ENCODE measurements at regions not wholly inside any gene's neighbourhood (a gene's known extent, or its start where the extent isn't known, plus 50 kb on each side); places are given as distances from the start of the nearest gene placed in this dataset.

GRCh38 chr10:10213237-10213636 is 804.4 kb upstream of the CELF2 start:
- Histone ChIP-seq H3K9ac (ENCODE audit: low read length) (no peak overlapping the region), H3K9me3 (ENCODE audit: insufficient read depth, low read depth, low read length) (no peaks in the 10 kb centered on the region), H2BK12ac (ENCODE audit: low read length) (no peak overlapping the region), H3K14ac (ENCODE audit: low read length) (no peak overlapping the region), H3K36me3 (ENCODE audit: control insufficient read depth in 1 of 2, insufficient read depth in 2 of 2, low read length in 2 of 2) (no peaks in the 10 kb centered on the region), H2AK5ac (ENCODE audit: low read length) (no peak overlapping the region), H4K12ac (ENCODE audit: low read depth, low read length) (no peak overlapping the region), H2BK120ac (ENCODE audit: insufficient read depth, low read length, poor library complexity) (no peak overlapping the region), H3K4me3 (ENCODE audit: low read depth, low read length) (no peak overlapping the region), H3K18ac (ENCODE audit: low read length) (no peak overlapping the region), H3K79me2 (ENCODE audit: control insufficient read depth, insufficient read depth, low read length, poor library complexity) (no peaks in the 10 kb centered on the region), H3K4ac (ENCODE audit: low read depth, low read length) (no peak overlapping the region), H3K27me3 (ENCODE audit: insufficient read depth, low read length) (no peaks in the 10 kb centered on the region), H3K4me2 (ENCODE audit: low read length) (no peak overlapping the region), H3K23ac (ENCODE audit: low read length) (no peak overlapping the region), H3K4me1 (ENCODE audit: control insufficient read depth in 1 of 2, insufficient read depth in 2 of 2, low read length in 2 of 2) (peaks cover 0 to 1% of the 10 kb centered on the region in 2 experiments), H3K27ac (ENCODE audit: low read depth, low read length) (no peak overlapping the region), H3K79me1 (ENCODE audit: low read length) (no peaks in the 10 kb centered on the region), H4K91ac (ENCODE audit: low read depth, low read length) (no peak overlapping the region), H2AFZ (ENCODE audit: insufficient read depth, low read length, poor library complexity) (no peak overlapping the region), H2BK5ac (ENCODE audit: low read depth, low read length, poor library complexity) (no peak overlapping the region), H4K8ac (ENCODE audit: low read depth, low read length) (no peak overlapping the region)
- no CpG with 5 or more reads among the region's 5 CpGs for WGBS (ENCODE audit: extremely low coverage, insufficient coverage, insufficient read length)
- no peak for DNase-seq

- Histone ChIP-seq H3K9me3 (ENCODE audit: insufficient read depth, low read depth, low read length) (no peaks in the 10 kb centered on the region), H3K23ac (ENCODE audit: low read length) (no peak overlapping the region), H3K79me2 (ENCODE audit: control insufficient read depth, insufficient read depth, low read length, poor library complexity) (no peaks in the 10 kb centered on the region), H3K36me3 (ENCODE audit: control insufficient read depth in 1 of 2, insufficient read depth in 2 of 2, low read length in 2 of 2) (no peaks in the 10 kb centered on the region), H3K9ac (ENCODE audit: low read length) (no peak overlapping the region), H2AFZ (ENCODE audit: insufficient read depth, low read length, poor library complexity) (no peak overlapping the region), H3K4me1 (ENCODE audit: control insufficient read depth in 1 of 2, insufficient read depth in 2 of 2, low read length in 2 of 2) (peaks cover 0 to 2% of the 10 kb centered on the region in 2 experiments), H2BK120ac (ENCODE audit: insufficient read depth, low read length, poor library complexity) (no peak overlapping the region), H3K4me3 (ENCODE audit: low read depth, low read length) (no peak overlapping the region), H3K27me3 (ENCODE audit: insufficient read depth, low read length) (no peaks in the 10 kb centered on the region), H4K12ac (ENCODE audit: low read depth, low read length) (no peak overlapping the region), H3K14ac (ENCODE audit: low read length) (no peak overlapping the region), H3K4ac (ENCODE audit: low read depth, low read length) (no peak overlapping the region), H2BK5ac (ENCODE audit: low read depth, low read length, poor library complexity) (no peak overlapping the region), H3K18ac (ENCODE audit: low read length) (no peak overlapping the region), H3K79me1 (ENCODE audit: low read length) (no peaks in the 10 kb centered on the region), H2AK5ac (ENCODE audit: low read length) (no peak overlapping the region), H2BK12ac (ENCODE audit: low read length) (no peak overlapping the region), H4K8ac (ENCODE audit: low read depth, low read length) (no peak overlapping the region), H4K91ac (ENCODE audit: low read depth, low read length) (no peak overlapping the region), H3K4me2 (ENCODE audit: low read length) (no peak overlapping the region), H3K27ac (ENCODE audit: low read depth, low read length) (no peak overlapping the region)
- DNase-seq = peak; percentile 13 to 55
- WGBS (ENCODE audit: extremely low coverage, insufficient coverage, insufficient read length) = no CpG with 5 or more reads among the region's 4 CpGs
Measured at GRCh38 chr10:10222304-10222841, 795.3 kb upstream of the CELF2 start.

- H4K12ac ChIP-seq (ENCODE audit: low read depth, low read length) = no peak overlapping the region
- no peak overlapping the region for H3K4me3 ChIP-seq (ENCODE audit: low read depth, low read length)
- H3K27ac ChIP-seq (ENCODE audit: low read depth, low read length) = no peak overlapping the region
- no CpG with 5 or more reads among the region's 3 CpGs for WGBS (ENCODE audit: extremely low coverage, insufficient coverage, insufficient read length)
- no peak overlapping the region for H2BK12ac ChIP-seq (ENCODE audit: low read length)
- DNase-seq = peak; percentile 3 to 51
- H2AFZ ChIP-seq (ENCODE audit: insufficient read depth, low read length, poor library complexity) = no peak overlapping the region
- no peak overlapping the region for H2BK5ac ChIP-seq (ENCODE audit: low read depth, low read length, poor library complexity)
- no peaks in the 10 kb centered on the region for H3K9me3 ChIP-seq (ENCODE audit: insufficient read depth, low read depth, low read length)
- H3K4me1 ChIP-seq (ENCODE audit: control insufficient read depth in 1 of 2, insufficient read depth in 2 of 2, low read length in 2 of 2) = peaks cover 0 to 2% of the 10 kb centered on the region in 2 experiments
- H3K18ac ChIP-seq (ENCODE audit: low read length) = no peak overlapping the region
- no peak overlapping the region for H2AK5ac ChIP-seq (ENCODE audit: low read length)
- H3K9ac ChIP-seq (ENCODE audit: low read length) = no peak overlapping the region
- H3K36me3 ChIP-seq (ENCODE audit: control insufficient read depth in 1 of 2, insufficient read depth in 2 of 2, low read length in 2 of 2) = no peaks in the 10 kb centered on the region
- no peak overlapping the region for H4K8ac ChIP-seq (ENCODE audit: low read depth, low read length)
- H4K91ac ChIP-seq (ENCODE audit: low read depth, low read length) = no peak overlapping the region
- no peak overlapping the region for H3K4me2 ChIP-seq (ENCODE audit: low read length)
- no peaks in the 10 kb centered on the region for H3K79me1 ChIP-seq (ENCODE audit: low read length)
- H3K4ac ChIP-seq (ENCODE audit: low read depth, low read length) = no peak overlapping the region
- H3K79me2 ChIP-seq (ENCODE audit: control insufficient read depth, insufficient read depth, low read length, poor library complexity) = no peaks in the 10 kb centered on the region
- H2BK120ac ChIP-seq (ENCODE audit: insufficient read depth, low read length, poor library complexity) = no peak overlapping the region
- no peaks in the 10 kb centered on the region for H3K27me3 ChIP-seq (ENCODE audit: insufficient read depth, low read length)
- no peak overlapping the region for H3K14ac ChIP-seq (ENCODE audit: low read length)
- H3K23ac ChIP-seq (ENCODE audit: low read length) = no peak overlapping the region
Measured at GRCh38 chr10:10223131-10223530, 794.5 kb upstream of the CELF2 start.

- Histone ChIP-seq H3K23ac (ENCODE audit: low read length) (no peak overlapping the region), H3K27me3 (ENCODE audit: insufficient read depth, low read length) (no peaks in the 10 kb centered on the region), H2BK120ac (ENCODE audit: insufficient read depth, low read length, poor library complexity) (no peak overlapping the region), H3K9me3 (ENCODE audit: insufficient read depth, low read depth, low read length) (no peaks in the 10 kb centered on the region), H3K4me1 (ENCODE audit: control insufficient read depth in 1 of 2, insufficient read depth in 2 of 2, low read length in 2 of 2) (peaks cover 0 to 2% of the 10 kb centered on the region in 2 experiments), H3K79me2 (ENCODE audit: control insufficient read depth, insufficient read depth, low read length, poor library complexity) (no peaks in the 10 kb centered on the region), H2BK5ac (ENCODE audit: low read depth, low read length, poor library complexity) (no peak overlapping the region), H2AFZ (ENCODE audit: insufficient read depth, low read length, poor library complexity) (no peak overlapping the region), H2AK5ac (ENCODE audit: low read length) (no peak overlapping the region), H3K4me3 (ENCODE audit: low read depth, low read length) (no peak overlapping the region), H3K36me3 (ENCODE audit: control insufficient read depth in 1 of 2, insufficient read depth in 2 of 2, low read length in 2 of 2) (no peaks in the 10 kb centered on the region), H3K27ac (ENCODE audit: low read depth, low read length) (no peak overlapping the region), H4K91ac (ENCODE audit: low read depth, low read length) (no peak overlapping the region), H3K9ac (ENCODE audit: low read length) (no peak overlapping the region), H4K12ac (ENCODE audit: low read depth, low read length) (no peak overlapping the region), H3K14ac (ENCODE audit: low read length) (no peak overlapping the region), H3K79me1 (ENCODE audit: low read length) (no peaks in the 10 kb centered on the region), H3K4ac (ENCODE audit: low read depth, low read length) (no peak overlapping the region), H3K18ac (ENCODE audit: low read length) (no peak overlapping the region), H2BK12ac (ENCODE audit: low read length) (no peak overlapping the region), H3K4me2 (ENCODE audit: low read length) (no peak overlapping the region), H4K8ac (ENCODE audit: low read depth, low read length) (no peak overlapping the region)
- WGBS (ENCODE audit: extremely low coverage, insufficient coverage, insufficient read length) = no CpG with 5 or more reads among the region's 4 CpGs
- no peak for DNase-seq
Measured at GRCh38 chr10:10225136-10225676, 792.5 kb upstream of the CELF2 start.
